Hepatocyte (in vitro differentiated cells): ENCODE measurements at regions not wholly inside any gene's neighbourhood (a gene's known extent, or its start where the extent isn't known, plus 50 kb on each side); places are given as distances from the start of the nearest gene placed in this dataset.

Experiments used
- EZH2 ChIP-seq: fragments of 200-600 bp; sonication (generic); IDR thresholded peaks from 2 replicates; pipeline ENCODE4 v1.6.1; 2016; ENCODE audit warnings: antibody characterized with exemption, mild to moderate bottlenecking, borderline replicate concordance
- EZH2phosphoT487 ChIP-seq: fragments of 200-600 bp; sonication (generic); IDR thresholded peaks from one replicate; pipeline ENCODE4 v1.6.1; 2018; ENCODE audit warnings: antibody characterized with exemption, mild to moderate bottlenecking, low read depth, moderate library complexity; ENCODE audit not compliant: unreplicated experiment, severe bottlenecking
- TF ChIP-seq, protein P1 (sequence below): fragments of 200-600 bp; sonication (generic); IDR thresholded peaks from 2 replicates; pipeline ENCODE4 v1.5.1; 2016; ENCODE audit warnings: antibody characterized with exemption, mild to moderate bottlenecking; ENCODE audit not compliant: poor library complexity

DNA sequence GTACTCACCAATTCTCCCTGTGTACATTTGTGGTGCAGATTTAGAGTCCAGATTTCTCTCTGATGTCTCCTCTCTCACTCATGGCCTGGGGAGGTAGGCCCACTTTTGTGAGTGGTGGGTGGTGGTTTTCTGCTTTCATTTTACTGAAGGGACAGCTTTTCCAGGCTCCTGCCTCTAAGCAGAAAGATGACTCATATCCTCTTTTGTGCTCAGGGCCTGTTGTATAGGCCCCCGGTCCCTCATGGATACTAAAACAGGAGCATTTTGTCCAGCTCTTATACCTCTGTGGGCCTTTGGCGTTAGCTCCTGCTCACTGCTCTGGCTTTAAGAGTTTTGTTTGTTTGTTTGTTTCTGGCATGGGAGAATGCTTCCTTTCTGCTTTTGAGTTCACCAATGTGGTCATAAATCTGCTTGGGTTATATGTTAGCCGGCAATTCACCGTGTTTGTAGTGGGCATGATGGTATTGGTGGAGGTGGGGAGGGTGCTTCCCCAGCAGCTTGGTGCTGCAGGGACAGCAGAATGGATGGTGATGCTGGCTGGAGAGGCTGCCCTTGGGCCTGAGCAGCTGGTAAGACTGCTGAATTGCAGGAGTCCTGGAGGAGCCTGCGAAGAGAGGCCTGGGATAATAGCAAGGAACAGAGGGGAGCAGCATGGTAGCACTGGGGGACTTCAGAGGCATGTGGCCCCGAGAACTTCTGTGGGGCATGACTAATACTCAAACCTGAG is 468.7 kb downstream of the RPS24 start:
- TF ChIP-seq, protein P1, sequence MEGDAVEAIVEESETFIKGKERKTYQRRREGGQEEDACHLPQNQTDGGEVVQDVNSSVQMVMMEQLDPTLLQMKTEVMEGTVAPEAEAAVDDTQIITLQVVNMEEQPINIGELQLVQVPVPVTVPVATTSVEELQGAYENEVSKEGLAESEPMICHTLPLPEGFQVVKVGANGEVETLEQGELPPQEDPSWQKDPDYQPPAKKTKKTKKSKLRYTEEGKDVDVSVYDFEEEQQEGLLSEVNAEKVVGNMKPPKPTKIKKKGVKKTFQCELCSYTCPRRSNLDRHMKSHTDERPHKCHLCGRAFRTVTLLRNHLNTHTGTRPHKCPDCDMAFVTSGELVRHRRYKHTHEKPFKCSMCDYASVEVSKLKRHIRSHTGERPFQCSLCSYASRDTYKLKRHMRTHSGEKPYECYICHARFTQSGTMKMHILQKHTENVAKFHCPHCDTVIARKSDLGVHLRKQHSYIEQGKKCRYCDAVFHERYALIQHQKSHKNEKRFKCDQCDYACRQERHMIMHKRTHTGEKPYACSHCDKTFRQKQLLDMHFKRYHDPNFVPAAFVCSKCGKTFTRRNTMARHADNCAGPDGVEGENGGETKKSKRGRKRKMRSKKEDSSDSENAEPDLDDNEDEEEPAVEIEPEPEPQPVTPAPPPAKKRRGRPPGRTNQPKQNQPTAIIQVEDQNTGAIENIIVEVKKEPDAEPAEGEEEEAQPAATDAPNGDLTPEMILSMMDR = no peak
- no peak for TF ChIP-seq EZH2
- TF ChIP-seq EZH2phosphoT487 = no peak
